NCI-H146 treated with DMSO at 0.1 percent for 48 hours (cell line): ENCODE measurements at regions not wholly inside any gene's neighbourhood (a gene's known extent, or its start where the extent isn't known, plus 50 kb on each side); places are given as distances from the start of the nearest gene placed in this dataset.

ENCODE experiments used
- DNase-seq: peaks from one replicate; lab custom pipeline; 2025; ENCODE audit not compliant: unreplicated experiment; lab: John Stamatoyannopoulos, UW

- DNase-seq, result no peak
These were observed 269.6 kb downstream of the HAUS1 start for GRCh38 chr18:46373791-46374190.

GRCh38 chr18:46374850-46375249 lies 270.7 kb downstream of the HAUS1 start:
- DNase-seq, result no peak

DNA sequence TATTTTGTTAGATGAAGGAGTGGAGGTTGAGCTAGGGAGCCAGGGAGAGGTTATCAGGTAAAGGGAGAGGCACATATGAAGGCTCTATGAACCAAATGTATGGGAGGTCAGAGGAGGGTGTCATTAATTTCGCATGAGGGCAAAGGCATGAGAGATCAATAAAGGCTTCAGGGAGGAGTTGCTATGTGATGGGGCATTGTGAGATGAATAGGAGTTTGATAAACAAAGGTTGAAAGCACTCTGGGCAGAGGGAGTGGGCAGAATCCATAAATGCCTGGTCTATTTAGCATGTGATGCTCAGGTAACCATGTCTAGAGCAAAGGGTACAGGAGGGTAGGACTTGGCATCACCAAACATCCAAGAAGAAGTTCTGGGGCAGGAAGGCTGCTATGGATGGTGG lies 273.4 kb downstream of the HAUS1 start:
- no peak for DNase-seq

GRCh38 chr18:46378126-46378863 lies 274.1 kb downstream of the HAUS1 start:
- no peak for DNase-seq

GRCh38 chr18:46378864-46379207 lies 274.7 kb downstream of the HAUS1 start:
- no peak for DNase-seq

DNA sequence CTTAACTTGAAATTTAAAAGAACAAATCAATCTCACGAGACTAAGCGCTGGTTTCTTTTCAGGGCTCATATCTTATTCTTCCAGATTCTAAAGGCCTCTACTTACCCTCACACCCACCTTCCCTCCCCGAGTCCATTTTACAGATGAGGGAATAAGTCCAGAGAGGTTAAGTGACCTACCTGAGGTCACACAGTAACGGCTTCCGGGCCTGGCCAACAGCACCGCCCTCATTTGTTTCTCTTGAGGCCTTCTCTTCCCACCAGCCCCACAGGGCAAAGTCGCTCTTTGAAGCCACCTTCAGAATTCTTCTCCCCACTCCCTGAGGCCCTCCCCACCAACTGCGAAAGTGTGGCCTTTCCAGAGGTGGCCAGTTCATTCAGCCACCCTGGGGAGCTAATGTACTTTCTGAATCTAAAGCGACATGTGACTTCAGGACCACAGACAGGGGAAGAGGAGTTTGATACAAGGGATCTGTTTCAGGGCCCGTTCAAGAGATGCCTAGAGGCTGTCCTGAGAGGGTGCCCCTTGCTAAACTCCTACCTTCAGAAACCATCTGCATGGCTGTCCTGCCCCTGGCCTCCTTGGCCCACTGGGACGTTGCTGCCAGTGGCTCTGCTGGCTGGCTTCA lies 275.3 kb downstream of the HAUS1 start:
- DNase-seq, result no peak

DNA sequence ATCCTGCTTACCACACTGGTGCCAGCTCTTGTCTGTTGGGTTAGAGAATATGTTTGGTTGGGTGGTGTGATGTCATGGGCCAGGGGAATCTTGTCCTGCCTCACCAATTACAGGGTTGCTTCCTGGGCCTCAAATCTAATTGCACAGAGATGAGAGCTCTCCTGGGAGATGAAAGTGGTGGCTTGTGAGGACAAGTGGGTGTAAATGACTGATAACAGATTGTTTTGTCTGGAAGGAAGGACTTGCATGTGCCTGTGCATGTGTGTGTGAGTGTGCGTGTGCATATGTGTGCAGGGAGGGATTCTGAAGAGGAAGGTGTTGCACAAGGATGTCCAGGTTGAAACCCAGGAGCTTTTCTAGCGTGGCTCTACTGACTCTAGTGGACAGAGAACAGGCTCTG lies 271.9 kb downstream of the LOXHD1 start:
- no peak for DNase-seq

DNA sequence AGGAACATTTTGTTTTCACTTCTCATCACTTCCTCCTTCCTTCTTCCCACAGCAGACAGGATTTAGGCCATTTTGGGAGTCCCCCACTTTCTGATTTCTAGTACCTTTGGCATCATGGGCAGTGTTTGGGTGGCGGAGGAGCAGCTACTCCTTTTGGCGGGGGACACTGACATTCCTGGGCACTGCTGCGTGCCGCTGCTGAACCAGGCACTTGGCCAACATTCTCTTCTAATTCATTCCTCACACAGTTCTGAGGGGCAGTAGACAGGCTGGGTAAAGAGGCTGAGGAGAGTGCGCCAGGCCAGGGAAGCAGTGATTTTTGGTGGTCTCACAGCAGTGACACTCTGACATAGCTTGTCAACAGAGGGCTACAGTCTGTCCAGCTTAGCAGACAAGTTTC lies 270.2 kb downstream of the LOXHD1 start:
- DNase-seq, result no peak

DNA sequence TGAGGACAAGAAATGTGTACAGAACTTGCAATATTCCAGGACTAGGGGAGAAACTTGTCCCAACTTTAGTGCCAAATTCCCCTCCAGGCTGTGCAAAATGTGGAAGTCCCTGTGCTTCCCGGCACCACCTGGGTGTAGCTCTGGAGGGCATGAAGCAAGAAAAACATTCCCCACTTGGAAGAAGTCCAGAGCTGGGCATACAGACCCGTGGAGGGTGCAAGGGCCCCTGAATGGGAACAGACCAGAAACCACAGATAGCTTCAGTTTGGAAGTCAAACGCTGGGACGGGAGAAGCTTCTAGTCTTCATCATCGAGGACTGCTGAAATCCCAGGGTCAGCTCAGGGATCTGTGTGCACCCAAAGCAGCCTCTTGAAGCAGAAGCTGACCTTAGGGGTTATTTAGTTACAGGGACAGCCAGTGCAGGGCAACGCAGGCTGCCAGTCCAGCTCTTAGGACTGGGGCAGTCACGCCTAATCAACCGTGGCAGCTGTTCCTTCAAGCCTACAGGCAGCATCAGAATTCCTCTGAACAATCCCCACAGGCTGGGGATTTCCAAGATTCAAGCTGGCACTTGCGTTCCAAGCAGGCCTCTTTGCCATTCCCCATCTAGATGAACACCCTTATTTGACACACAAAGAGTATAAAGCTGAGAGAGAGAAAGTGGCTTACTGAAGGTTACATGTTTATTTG lies 269.4 kb downstream of the LOXHD1 start:
- no peak for DNase-seq

DNA sequence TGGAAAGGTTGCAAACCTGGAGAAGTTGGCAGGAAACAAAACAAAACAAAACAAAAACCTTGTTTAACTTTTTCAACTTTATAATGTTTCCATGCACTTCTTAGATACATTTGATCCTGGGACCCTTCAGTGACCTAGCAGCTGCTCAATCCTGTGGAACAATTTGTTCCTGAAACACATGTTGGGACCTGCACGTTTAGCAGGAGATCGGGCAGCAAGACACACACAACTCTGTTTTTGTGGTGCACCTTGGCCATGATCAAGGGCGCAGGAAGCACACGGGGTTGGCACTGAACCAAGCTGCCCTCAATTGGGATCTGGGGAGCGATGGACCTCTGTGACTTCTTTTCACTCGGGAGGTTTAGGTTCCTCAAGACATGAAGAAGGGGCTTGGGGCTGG lies 268.7 kb downstream of the LOXHD1 start:
- no peak for DNase-seq

- no peak for DNase-seq
These were observed 264.4 kb downstream of the LOXHD1 start for GRCh38 chr18:46392576-46392975.

DNA sequence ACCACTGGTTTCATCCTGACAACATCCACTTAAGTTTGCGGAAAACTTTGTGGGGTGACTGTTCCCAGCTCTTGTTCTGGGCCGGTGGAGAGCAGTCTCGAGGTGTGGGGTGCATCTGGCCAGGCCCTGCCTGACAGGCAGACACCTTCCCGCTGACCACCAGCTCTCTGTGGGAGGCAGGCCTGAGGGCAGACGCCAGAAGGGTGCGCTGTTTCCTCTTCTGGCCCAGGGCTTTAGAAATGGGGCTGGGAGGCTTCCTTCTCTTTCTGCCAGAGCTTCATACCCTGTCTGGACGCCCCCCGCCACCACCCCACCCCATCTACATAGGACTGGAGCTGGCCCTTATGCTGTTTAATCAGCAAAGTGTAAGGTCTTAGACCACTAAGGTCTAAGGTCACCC lies 263.8 kb downstream of the LOXHD1 start:
- no peak for DNase-seq

DNA sequence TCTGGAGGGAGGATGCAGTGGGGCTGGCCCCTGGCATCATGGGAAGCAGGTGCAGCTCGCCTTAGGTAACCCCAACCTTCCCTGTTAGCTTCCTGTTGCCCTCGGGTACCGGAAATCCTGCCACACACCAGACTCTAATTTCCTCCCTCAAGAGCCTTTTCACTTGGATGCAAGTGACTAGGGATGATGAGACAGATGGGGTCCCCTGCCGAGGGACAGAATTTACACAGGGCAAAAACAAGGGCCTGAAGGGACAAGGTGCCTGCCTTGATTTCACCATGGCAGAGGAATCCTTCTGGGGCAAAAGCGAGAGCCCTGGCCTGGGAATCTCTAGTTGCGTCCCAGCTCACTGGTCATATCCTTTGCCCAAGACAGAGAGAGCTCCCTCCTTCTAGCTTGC lies 263.1 kb downstream of the LOXHD1 start:
- DNase-seq, result no peak

DNA sequence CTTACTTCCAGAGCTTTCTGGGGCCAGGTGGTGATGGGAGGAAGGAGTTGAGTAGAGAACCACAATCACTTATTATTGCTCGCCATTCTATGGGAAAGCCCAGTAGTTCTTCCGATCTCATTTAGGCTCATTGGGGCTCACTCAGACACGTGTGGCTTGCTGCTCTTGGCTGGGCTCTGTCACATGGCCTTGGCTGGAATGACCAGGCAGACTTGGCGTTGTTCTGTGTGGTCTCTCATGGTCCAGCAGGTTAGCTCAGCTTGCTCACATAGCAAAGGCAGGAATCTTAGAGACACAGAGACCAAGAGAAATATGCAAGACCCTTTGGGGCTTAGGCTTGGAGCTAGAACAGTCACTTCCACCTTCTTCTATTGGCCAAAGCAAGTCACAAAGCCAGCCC lies 261.2 kb downstream of the LOXHD1 start:
- DNase-seq, result no peak

GRCh38 chr18:46397174-46397573 lies 259.8 kb downstream of the LOXHD1 start:
- DNase-seq, result no peak

- DNase-seq, result no peak
These were observed 259.0 kb downstream of the LOXHD1 start for GRCh38 chr18:46398005-46398404.

DNA sequence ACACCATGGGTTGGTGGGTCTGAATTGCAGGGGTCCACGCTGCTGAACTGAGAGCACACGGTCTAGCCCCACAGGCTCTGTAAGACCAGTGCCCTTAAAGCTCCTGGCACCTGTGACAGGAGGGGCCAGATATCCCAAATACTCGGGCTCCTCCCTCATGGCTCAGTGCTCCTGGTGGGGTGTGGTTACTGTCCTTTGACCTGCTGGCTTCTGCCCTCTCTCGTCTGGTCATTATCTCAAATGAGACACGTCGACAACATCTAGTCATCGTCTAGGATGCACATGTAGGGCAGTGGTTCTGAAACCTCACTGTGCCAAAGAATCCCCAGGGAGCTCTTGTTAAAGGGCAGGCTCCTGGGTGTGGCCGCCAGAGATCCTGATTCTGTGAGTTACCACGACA lies 258.4 kb downstream of the LOXHD1 start:
- no peak for DNase-seq

DNA sequence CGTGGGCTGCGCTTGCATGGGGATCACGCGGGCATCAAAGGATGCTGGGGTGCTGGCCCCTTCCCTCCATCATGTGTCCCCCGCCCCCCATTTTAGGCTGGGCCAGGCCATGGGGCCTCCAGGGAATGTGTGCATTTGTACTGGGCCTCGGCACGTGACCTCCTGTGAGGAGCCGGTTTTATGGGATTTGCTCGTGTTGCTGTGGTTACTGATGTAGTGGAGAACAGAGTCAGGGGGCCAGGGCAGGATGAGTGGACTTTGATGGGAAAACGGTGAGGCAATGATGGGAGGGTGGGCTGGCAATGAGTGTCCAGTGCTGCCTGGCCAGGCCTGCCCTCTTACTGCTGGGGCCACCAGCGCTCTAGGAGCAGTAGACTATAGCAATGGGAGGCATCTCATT lies 257.7 kb downstream of the LOXHD1 start:
- DNase-seq, result no peak

DNA sequence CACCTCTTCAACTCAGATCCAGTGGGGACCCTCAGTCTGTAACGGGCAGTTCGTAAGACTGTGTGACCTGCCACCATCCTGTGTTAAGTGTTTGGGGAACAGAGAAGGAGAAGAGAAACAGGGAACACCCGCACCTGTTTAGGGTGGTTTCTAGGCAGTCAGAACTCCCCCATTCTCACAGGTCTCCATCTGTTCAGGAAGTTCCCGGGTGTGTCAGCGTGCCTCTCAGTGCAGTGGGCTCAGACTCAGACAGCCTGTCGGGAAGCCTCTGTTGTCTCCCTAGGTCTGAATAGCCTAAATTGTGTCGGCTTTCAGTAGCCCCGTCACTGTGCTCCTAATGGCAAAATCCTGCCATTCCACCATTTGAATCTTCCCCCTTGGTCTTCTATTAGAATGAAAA lies 256.6 kb downstream of the LOXHD1 start:
- no peak for DNase-seq

DNA sequence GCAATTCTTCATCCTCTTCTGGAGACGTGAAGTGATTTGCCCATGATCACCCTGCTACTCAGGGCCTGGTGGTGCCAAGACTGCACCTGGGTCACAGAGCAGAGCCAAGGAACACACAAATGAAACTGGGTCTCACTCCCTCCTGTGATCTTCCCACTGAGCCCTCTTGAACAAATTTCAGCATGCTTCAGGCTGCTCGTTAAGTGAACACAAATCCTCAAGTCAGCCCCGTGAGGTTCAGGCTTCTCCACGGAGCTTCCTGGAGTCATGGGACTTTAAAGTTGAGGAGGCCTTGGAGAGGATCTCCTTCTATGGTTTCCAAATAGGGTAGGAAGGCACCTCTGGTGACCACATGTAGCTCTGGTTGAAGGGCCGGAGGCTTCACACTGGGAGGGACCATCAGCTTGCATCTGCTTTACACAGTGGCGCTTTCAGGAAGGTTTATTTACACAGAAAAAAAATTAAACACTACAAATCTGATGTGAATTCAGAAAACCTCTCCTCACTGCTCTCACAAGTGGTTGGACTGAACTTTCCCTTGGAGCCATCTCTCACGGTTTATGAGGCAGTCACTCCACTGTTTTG lies 255.4 kb downstream of the LOXHD1 start:
- peak; percentile 41 for DNase-seq

DNA sequence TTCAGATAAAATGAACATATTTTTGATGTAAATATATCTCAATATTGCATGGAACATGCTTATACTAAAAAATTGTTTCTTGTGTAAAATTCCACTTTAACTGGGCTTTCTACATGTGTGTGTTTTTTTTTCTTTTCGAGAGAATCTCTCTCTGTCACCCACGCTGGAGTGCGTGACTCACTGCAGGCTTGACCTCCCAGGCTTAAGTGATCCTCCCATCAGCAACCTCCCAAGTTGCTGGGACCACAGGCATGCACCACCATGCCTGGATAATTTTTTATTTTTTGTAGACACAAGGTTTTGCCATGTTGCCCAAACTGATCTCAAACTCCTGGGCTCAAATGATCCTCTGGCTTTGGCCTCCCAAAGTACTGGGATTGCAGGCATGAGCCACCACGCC lies 254.6 kb downstream of the LOXHD1 start:
- no peak for DNase-seq

DNA sequence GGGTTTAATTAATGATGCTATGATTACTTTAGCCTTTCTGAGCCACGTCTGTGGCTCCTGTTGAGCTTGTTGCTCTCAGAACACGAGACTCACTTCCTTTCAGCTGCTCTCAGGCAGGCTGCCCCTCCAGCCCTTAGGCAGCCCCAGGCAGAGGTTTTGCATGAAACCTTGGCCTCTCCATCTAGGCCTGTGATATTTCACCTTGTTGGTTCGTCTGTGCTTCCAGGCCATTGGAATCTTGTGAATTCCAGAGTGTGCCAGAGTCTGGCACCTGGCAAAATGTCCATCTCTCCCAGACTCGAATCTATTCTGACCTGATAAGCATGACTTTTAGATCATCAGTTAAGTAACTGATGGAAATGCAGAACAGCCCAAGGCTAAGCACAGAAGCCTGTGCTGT lies 254.1 kb downstream of the LOXHD1 start:
- DNase-seq, result no peak
